Activated CD4-positive, alpha-beta T cell treated with anti-CD3 and anti-CD28 coated beads, Interleukin-10, Interleukin-2, amounts not matched to agents 100 ng/mL and 50 ng/mL, durations not matched to agents 16 hours and 8 hours (primary cell): ENCODE measurements at regions not wholly inside any gene's neighbourhood (a gene's known extent, or its start where the extent isn't known, plus 50 kb on each side); places are given as distances from the start of the nearest gene placed in this dataset.
"Not testable (repeated sequence)": the region's sequence is repeated elsewhere in the genome, so short reads cannot be mapped to it uniquely, and the experiment has no call there.

ENCODE experiments used
- DNase-seq: peaks from one replicate; pipeline ENCODE4 v3.0.0-alpha.2; 2020

DNA sequence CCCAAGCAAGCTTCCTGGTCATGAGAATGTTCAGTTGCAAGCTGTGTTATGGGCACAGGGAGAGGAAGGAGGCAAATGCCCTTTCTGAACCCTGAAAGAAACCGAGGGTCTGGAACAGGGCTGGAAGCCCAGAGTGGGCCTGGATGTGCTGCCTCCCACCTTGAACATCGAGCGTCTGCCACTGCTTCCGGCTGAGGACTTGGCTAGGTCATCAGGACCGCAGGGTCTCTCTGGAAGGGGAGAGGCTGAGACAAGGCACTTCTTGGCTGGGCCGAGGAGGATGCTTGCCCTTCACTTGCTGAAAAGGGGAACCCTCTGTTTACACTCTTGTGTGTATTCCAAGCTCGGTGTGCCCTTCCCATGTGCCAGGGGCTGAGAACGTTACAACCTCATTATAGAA lies 168.0 kb upstream of the C1orf174 start:
- DNase-seq: no peak

DNA sequence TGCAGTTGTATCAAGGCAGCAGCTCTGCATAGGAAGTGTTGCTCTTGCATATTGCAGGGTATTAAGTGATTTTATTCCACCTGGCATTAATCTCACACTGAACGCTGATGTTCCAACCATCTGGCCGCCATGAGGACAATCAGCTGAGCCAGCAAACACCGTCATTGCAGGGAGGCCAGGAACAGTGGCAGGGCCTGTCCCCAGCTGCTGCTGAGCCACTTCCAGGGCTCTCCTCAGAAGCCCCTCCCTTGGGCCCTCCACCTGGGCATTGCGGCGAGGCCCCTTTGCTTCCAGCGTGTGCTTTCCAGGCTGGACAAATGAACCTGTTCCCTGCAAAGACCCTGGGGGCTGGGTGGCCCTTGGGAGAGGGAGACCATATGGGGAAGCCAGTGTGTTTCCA lies 171.6 kb upstream of the C1orf174 start:
- no peak for DNase-seq

DNA sequence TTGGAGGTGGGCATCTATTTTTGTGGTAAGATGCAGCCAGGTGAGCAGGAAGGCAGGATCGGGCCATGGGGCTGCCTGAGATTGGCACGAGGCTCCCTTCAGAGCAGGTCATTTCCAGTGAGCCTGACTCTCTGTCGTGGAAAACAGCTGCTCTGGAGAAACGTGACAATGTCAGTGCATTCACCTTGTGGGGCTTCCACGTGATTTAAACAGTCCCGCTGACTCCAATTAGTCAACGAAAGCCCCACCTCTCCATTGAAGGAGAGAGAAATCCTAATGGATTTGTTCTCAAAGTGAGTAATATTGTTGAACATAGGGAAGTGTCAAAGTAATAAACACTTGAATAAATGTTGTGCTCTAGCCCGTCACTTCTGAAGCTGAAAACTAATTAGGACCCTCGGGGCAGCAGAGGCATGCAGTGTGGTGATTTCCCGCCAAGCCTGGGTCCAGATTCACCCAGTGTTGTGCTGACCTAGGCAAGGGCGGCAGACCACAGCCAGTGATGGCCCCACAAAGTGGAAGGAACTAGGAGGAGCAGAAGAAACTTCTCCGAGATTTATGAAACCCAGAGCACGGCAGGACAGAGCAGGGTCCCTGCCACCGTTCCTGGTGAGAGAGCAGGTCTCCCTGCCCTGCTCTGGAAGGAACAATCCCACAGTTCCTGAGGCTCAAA lies 172.5 kb upstream of the C1orf174 start:
- no peak for DNase-seq

DNA sequence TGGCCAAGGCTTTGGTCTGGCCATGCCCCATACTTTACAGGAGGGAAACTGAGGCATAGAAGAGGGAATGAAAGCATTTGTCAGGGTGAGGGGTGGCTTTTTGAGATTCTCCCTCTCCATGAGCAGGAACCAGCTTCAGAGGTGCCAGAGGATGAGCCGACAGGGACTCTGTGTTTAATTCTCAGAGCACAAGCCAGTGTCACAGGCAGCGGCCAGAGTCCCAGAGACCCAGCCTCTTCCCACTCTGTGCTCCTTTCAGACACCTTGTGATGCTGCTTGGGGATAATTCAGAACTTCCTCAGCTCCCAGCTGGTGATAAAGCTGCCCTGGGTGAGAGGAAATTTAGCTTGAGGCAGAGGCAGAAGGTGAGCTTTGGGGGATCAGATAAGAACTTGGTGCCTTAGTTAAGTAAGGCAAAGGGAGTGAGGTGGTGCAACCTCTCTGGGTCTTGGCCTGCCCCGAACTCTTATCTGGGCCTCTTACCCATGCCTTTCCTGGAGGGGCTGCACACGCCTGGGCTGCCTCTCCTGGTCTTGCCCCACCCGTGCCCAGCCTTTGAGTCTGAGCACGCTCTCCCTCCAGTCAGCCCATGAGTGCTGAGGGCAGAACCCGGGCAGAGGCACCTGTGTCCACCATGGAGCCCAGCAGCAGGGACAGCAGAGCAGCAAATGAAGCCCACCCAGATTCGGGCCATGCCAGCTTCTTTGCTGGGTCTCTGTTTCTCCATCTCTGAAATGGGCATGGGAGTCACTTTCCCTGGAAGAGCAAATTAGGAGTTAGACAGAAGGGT lies 175.6 kb upstream of the C1orf174 start:
- no peak for DNase-seq

DNA sequence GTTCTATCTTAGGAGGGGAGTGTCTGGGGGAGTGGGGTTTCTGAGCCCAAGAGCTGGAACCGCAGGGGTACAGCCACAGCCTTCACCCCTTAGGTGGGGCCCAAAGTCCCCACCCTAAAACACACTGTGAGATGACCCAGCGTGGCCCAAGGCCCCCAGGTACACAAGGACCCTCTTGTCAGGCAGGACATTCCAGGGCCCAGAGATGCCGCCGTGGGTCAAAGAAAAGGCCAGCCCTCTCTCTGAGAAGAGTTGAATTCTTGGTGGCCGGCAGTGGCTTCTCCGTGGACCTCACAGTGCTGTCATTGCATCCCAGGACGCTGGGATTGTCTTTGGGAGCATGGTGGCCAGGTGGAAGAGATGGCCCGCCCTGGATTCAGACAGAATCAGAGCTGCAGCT lies 176.3 kb upstream of the C1orf174 start:
- no peak for DNase-seq

DNA sequence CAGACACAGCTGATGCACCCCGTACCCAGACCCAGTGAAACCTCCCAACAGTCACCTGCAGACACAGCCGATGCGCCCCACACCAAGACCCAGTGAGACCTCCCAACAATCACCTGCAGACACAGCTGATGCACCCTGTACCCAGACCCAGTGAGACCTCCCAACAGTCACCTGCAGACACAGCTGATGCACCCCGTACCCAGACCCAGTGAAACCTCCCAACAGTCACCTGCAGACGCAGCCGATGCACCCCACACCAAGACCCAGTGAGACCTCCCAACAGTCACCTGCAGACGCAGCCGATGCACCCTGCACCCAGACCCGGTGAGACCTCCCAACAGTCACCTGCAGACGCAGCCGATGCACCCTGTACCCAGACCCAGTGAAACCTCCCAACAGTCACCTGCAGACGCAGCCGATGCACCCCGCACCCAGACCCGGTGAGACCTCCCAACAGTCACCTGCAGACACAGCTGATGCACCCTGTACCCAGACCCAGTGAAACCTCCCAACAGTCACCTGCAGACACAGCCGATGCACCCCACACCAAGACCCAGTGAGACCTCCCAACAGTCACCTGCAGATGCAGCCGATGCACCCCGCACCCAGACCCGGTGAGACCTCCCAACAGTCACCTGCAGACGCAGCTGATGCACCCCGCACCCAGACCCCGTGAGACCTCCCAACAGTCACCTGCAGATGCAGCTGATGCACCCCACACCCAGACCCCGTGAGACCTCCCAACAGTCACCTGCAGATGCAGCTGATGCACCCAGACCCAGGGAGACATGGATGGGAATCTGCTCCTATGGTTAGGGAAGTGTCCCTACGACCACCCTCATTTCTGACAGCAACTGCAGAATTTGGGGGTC lies 178.3 kb upstream of the C1orf174 start:
- DNase-seq: not testable (repeated sequence)

DNA sequence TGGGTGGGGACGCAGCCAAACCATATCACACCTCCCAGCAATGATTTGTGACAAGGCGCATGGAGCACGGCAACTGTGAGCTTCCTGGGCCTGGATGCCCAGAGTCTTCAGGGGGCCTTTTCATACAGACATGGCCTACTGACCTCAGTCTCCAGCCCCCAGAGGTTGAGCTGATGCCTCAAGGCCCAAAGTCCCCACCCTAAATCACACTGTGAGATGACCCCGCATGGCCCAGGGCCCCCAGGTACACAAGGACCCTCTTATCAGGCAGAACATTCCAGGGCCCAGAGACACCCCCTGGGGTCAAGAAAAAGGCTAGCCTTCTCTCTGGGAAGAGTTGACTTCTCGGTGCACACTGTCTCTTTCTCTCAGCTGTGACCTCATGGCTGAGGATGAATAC lies 179.7 kb upstream of the C1orf174 start:
- DNase-seq: no peak

DNA sequence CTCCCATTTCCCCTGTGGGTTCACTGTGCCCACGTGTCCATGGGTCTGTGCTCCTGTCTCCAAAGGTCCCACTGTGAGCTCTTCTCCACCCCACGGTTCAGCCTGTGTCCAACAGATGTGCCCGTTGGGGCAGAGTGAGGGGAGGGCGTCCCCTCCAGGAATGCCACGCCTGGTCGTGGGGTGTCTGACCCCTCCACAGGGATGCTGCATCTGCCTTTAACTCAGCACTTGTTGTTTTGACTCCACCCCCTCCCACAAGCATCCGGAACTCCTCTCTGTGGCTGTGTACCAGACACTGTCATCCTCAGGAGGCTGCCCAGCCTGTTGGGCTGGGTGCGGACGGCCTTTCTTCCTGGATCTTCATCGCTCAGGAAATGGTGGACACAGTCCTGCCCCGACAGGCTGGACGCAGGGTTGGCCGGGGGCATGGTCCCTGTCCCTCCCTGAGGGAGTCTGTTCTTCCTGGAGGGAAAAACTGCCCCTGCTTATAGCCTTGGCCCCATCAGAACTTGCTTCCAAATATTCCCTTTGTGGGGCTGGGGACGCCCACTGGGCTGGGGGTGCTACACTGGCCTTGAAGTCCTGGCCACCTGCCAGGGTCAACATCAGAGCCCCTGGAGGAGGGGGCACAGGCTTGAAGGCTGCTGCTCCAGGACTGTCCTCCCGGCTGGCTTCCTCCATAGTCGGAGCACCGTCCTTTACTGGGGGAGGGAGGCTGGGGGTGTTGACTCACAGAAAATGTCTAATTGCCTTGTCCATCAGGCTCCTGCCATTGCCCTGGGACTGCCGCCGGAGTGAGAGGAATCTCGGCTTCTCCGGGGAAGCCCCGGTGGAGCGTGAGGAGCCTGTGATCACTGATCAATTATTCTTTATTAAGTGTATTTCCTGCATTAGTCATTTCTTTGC lies 182.0 kb upstream of the C1orf174 start:
- no peak for DNase-seq

DNA sequence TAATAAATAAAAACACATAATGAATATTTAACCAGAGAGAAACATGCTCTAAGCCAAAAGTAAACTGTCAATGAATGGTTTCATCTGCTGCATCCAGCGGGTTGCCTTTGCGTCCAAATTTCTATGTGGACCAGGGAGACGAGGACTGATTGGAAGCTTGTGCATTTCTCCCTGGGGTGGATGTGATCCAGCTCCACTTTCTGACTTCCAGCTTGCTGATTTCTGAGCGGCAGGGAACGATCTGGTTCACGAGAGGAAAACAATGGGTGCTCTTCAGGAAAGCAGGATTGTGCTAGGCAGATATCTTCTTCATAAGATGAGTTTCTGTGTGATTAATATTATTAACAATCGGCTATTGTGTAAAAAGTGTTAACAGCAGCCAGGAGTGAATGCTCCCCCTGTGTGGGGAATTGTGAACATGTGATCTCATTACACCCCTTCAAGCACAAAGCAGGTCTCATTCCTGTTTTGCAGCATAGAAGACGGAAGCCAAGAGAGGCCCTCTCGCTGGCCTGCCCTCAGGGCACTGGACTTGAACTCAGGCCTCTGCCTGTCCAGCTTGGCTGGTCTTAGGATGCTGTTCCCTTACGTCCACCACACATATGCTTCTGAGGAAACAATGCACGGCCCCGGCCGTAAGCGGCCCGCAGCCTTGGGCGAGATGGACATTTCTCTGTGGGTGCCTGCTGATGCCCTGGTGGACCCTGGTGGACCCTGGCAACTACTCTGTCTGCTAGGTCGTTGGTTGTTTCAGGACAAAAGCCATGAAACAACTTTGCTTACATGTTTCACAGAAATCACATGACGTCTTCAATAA lies 183.4 kb upstream of the C1orf174 start:
- DNase-seq: no peak

DNA sequence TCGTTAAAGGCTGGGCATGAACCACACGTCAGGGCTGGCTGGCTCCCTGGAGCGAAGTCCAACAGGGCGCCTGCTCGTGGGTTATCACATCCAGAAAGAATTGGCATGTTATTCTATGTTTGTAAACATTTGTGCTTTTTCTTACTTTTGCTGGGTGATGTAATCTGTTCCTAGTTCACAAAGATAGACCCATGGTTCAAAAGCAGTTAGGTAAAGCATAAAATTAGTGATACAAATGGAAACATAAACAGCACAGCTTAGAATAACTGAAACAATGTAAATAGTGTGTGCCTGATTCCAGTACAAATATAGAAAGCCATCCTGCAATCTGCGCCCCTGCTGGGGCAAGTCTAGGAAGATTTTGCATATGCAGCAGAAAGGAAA lies 184.0 kb upstream of the C1orf174 start:
- DNase-seq: no peak

DNA sequence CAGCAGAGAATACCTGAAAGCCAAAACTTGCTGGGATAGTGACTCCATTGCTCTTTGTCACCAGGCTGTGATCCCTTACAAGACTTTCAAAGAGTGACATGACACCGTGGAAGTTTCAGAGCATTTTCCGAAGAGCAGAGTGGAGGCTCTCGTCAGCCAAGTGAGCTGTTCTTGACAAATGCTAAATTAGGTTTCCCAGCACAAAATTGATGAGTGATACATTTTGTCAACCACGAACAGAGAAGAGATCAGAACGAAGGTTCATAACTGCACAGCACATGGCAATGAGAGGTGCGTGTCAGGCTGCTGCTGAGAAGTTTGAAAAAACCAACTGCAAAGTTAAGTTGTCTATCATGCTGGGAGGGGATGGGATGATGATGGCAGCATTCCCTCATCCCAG lies 184.4 kb upstream of the C1orf174 start:
- no peak for DNase-seq

DNA sequence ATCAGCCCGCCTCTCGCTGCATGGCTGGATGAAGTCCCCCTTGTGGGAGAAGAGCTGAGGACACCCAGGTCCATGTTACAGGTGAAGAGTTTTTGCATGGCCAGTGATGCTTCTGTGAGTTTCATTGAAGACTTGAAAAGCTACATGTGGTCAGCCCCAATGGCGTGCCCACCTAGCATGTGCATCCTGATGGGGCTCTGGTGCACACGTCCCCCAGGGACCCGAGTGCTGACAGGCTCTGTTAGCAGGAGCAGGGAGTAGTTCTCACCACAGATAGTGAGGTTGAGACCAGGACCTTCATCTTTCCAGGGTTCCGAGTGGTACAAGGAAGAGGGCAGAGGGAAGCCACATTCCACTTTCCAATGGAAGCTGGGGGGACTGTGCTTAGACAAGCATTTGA lies 184.8 kb upstream of the C1orf174 start:
- DNase-seq: no peak

DNA sequence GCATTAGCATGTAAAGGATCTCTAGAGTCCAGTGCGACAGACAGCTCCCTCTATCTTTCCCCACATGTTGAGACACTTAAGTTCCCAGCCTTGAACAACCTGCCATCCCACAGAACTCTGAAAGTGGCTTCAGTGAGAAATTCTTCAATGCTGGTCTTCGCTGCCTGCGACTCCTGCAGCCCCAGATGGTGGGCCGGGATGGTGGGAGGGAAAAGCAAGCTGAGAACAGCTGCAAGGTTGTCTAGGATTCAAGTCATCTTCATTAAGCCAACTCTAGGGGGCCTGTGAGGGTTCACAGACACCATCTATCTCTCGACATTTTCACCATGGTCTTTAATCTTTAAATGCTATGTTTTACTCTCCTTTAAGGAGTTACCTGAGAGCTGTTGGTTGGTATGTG lies 185.5 kb upstream of the C1orf174 start:
- no peak for DNase-seq

DNA sequence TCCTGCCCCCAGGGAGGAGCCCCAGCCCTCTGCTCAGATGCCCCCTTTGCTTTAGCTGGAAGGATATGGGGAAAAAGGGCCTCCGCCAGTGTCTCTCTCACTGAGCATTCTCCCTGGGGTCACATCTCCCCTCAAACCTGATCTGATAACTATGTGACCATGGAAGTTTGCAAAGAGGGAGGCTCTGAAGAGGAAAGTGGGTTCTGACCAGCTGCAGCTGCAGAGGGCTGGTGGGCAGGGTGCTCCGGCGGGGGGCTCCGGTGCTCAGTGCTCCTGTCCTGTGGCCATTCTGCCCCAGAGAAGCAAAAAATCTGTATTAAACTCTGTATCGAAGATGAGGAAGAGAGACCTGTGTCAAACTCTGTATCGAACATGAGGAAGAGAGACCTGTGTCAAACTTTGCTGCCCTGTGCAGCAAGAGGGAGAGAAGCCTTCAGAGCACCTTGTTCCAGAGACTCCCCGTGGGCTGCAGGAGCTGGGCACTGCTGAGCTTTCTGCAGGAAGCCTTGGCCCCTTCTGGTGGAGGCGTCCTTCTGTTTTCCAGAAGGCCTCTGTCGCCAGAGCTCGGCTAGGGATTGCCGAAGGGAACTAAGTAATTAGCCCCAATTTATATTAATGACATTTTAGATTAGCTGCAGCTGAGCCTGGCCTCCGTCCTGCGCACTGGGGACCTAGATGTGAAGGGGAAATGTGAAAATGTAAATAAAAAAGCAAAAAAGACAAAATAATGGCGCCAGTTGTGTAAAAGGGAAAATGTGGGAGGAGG lies 186.2 kb upstream of the C1orf174 start:
- no peak for DNase-seq

DNA sequence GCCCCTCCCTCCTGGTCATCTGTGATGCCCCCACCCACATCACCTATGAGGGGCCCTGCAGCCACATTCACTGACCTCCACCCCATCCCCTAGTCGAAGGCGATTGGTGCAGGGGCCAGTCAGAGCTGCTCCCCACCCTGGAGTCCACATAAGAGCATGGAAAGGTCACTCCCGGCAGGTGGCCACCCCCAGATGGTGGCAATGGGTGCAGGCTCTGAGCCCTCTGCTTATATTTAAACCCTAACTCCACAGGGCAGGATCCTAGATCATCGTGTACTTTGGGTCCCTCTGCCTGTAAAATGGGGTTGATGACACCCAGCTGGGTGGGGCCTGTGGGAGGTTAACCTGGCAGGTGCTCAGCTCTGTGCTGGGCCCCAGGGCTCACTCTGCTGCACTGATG lies 186.8 kb upstream of the C1orf174 start:
- no peak for DNase-seq

DNA sequence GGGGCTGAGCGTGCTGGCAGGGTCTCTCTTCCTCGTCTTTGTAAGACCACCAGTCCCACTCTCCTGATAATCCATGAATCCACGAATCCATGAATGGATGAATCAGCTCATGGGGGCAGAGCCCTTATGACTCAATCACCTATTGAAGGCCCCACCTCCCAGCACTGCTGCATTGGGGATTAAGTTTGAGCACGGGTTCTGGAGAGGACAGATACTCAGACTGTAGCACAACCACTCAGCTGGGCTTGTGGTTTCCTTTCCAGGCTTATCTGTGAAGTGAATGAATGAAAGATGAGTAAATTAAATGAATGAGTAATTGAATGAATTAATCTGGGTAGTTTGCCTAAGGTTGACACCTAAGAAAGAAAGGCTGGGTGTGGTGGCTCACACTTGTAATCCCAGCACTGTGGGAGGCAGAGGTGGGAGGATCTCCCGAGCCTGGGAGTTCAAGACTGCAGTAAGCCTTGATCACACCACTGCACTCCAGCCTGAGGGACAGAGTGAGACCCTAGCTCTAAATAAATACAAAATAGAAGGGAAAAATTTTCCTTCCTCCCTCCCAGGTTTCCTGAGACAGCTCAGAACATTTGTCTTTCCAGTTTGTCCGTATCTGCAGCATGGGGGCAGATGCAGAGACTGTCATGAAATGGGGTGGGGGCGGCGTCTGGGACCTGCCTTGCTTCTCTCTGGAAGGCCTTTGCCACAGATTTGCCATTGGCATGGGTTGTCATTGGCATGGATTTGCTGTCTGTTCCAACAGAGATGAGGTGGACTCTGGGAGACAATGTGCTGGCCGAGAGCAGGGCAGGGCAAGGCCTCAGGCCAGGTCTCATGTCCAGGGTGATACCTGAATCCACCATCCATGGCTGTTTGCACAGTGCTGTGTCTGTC lies 187.7 kb upstream of the C1orf174 start:
- DNase-seq: peak; percentile 34

DNA sequence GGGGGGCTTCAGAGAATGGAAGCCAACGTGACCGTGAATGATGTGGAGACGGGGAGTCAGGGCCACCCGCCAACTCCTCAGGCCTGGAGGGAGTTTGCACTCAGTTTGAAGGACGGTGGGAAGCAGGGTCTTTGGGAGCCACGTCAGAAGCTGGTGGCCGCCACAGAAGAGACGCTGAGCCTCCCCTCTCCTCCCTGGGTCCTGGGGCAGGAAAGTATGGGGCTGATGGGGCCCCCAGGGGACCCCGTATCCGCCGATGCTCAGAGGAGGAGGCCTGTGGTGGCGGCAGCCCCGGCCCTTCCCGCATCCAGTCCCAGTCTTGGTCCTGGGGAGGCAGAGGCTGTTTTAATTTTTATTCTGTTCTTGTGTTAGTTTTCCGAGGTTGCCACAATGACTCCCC lies 188.6 kb upstream of the C1orf174 start:
- no peak for DNase-seq

DNA sequence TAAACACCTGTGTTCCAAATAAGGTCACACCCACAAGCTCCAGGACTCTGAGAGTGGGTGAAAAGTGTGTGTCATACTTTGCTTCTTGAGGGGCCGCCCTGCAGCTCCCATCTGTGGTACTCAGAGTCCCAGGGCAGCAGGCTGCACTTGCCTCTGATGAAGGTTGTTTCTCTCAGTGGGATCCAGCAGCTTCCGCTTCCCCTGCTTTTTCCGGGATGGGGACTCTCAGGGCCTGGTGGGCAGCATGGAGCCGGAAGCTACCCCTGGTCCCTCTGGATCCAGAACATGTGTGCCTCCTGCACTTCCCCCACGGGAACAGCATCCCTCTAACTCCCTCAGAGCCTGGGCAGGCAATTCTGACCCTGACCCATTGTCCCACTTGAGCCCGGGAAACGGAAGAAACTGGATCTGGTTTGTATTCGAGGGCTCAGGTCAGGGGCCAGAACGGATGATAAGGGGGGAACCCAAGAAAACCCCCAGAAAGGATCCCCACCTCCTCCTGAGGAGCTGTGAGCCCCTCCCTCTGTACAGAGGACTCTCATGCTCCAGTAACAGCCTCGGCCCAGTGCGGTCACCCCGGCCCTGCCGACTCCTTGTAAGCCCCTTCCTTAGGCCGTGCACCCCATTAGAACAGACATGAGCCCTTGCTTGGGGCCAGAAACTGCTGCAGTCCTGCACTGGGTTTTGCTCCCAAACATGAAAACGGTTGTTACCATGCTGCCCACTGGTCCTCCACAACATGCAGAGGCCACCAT lies 189.5 kb upstream of the C1orf174 start:
- DNase-seq: no peak

DNA sequence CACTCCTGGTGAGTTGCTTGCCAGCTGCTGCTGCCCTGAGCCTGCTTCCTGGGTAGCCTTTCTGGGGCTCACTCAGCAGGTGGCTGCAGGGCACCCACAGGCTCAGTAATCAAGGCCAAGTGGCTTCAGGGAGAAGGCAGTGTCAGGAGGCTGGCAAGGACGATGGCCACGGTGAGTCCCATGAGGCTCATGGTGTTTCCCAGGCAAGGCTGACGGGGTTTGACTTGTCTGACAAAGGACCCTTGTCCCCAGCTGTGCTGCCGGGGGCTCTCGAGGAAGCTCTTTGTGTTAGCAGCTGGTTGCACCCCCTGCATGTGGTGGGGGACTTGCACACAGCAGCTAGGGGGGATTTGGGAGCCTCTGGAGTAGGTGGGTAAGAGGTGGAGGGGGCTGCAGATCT lies 190.5 kb upstream of the C1orf174 start:
- no peak for DNase-seq
